GM12878 (cell line): ENCODE measurements at regions not wholly inside any gene's neighbourhood (a gene's known extent, or its start where the extent isn't known, plus 50 kb on each side); places are given as distances from the start of the nearest gene placed in this dataset.

ENCODE experiments used
- ATF3 ChIP-seq: IDR thresholded peaks from 2 replicates; pipeline ENCODE4 v1.6.1; 2011; ENCODE audit warnings: low read depth, mild to moderate bottlenecking, low read length, moderate library complexity, borderline replicate concordance; ENCODE audit errors: extremely low read depth
- CEBPZ ChIP-seq: fragments of 150-350 bp; IDR thresholded peaks from 2 replicates; pipeline ENCODE4 v1.6.1; 2016; ENCODE audit warnings: low read depth, low read length
- CTCF ChIP-seq, 3 experiments: IDR thresholded peaks in 2 of 3; conservative IDR thresholded peaks in 1 of 3; 2 replicates each; pipeline ENCODE4 v1.5.1; 2011; ENCODE audit warnings: low read depth in 3 of 3, low read length in 3 of 3, mild to moderate bottlenecking in 3 of 3, control low read depth in 2 of 3, moderate library complexity in 2 of 3, inconsistent platforms in 1 of 3, mixed read lengths in 1 of 3; ENCODE audit not compliant: control insufficient read depth in 2 of 3, insufficient read depth in 1 of 3; ENCODE audit errors: extremely low read depth in 1 of 3
- EZH2 ChIP-seq: IDR thresholded peaks from 2 replicates; pipeline ENCODE4 v1.6.1; 2012; ENCODE audit warnings: low read depth, mild to moderate bottlenecking, control low read depth, inconsistent platforms, low read length, borderline replicate concordance; ENCODE audit not compliant: control insufficient read depth
- IRF5 ChIP-seq: fragments of 450-650 bp; IDR thresholded peaks from 2 replicates; pipeline ENCODE4 v1.6.1; 2017; ENCODE audit warnings: borderline replicate concordance
- MAX ChIP-seq: IDR thresholded peaks from 2 replicates; pipeline ENCODE4 v1.6.1; 2012; ENCODE audit warnings: low read depth, low read length, improper control_type of control experiment
- MEF2A ChIP-seq: IDR thresholded peaks from 2 replicates; pipeline ENCODE4 v1.6.1; 2011; ENCODE audit warnings: low read depth, mild to moderate bottlenecking, low read length, moderate library complexity; ENCODE audit not compliant: insufficient read depth
- NBN ChIP-seq: fragments of 450-650 bp; IDR thresholded peaks from 2 replicates; pipeline ENCODE4 v1.6.1; 2016
- NR2C2 ChIP-seq: IDR thresholded peaks from 2 replicates; pipeline ENCODE4 v1.6.1; 2011; ENCODE audit warnings: borderline replicate concordance, low read depth; ENCODE audit not compliant: control insufficient read depth, insufficient read length
- POLR2AphosphoS5 ChIP-seq: IDR thresholded peaks from 2 replicates; pipeline ENCODE4 v1.6.1; 2011; ENCODE audit warnings: mild to moderate bottlenecking, low read length, inconsistent platforms
- TAF1 ChIP-seq: IDR thresholded peaks from 2 replicates; pipeline ENCODE4 v1.6.1; 2011; ENCODE audit warnings: mild to moderate bottlenecking, low read depth, low read length, borderline replicate concordance
- TCF7 ChIP-seq: IDR thresholded peaks from 2 replicates; pipeline ENCODE4 v1.6.1; 2014; ENCODE audit warnings: antibody characterized with exemption, borderline replicate concordance

GRCh38 chr2:10249798-10250197, 52.9 kb upstream of the HPCAL1 start:
- TF ChIP-seq ATF3 = no peak
- TF ChIP-seq MAX = no peak
- no peak for TF ChIP-seq CEBPZ
- no peak for TF ChIP-seq POLR2AphosphoS5
- TF ChIP-seq TCF7 = no peak
- no peak for TF ChIP-seq CTCF (IDR thresholded peaks at IDR 0.05 in 2 of 3, conservative IDR thresholded peaks at IDR 0.05 in 1 of 3; ENCODE audit: control insufficient read depth in 2 of 3, extremely low read depth in 1 of 3, insufficient read depth in 1 of 3, low read depth in 3 of 3, low read length in 3 of 3)
- no peak for TF ChIP-seq IRF5
- no peak for TF ChIP-seq EZH2
- no peak for TF ChIP-seq TAF1
- no peak for TF ChIP-seq MEF2A
- no peak for TF ChIP-seq NBN
- TF ChIP-seq NR2C2 = no peak
